B cell (primary cell): ENCODE measurements at regions not wholly inside any gene's neighbourhood (a gene's known extent, or its start where the extent isn't known, plus 50 kb on each side); places are given as distances from the start of the nearest gene placed in this dataset.

Experiments
- ATAC-seq: fragments of 200-7000 bp; cut with Tn5 transposase; one replicate; pipeline ENCODE4 v1.10.0; 2021; ENCODE audit warnings: low read depth, mild to moderate bottlenecking, moderate number of reproducible peaks, moderate library complexity
- CTCF ChIA-PET: fragments of 350-600 bp; sonication (Branson Sonifier 250); formaldehyde crosslinking; loops from one replicate; lab custom pipeline; 2021; ENCODE audit warnings: antibody characterized with exemption, inconsistent platforms; lab: Charles Lee
- POLR2A ChIA-PET: fragments of 350-600 bp; sonication (Branson Sonifier 250); formaldehyde crosslinking; loops from one replicate; lab custom pipeline; 2021; ENCODE audit warnings: antibody characterized with exemption; lab: Charles Lee
- DNase-seq: peaks from one replicate; pipeline ENCODE4 v3.0.0; 2013
- H2AFZ ChIP-seq: 2 replicates; pipeline ENCODE4 v1.6.1; 2012; ENCODE audit warnings: mild to moderate bottlenecking, low read depth, low read length; ENCODE audit not compliant: insufficient read depth, poor library complexity, severe bottlenecking
- H3K27ac ChIP-seq, 2 donors: 1 replicate in 1 of 2; 2 replicates in 1 of 2; pipeline ENCODE4 v1.5.1; 2012 to 2013; ENCODE audit warnings: low read length in 2 of 2, mild to moderate bottlenecking in 2 of 2, moderate library complexity in 1 of 2
- H3K27me3 ChIP-seq, 4 experiments: fragments of 200-600 bp in 1 of 4; sonication (generic) in 1 of 4; replicated peaks in 1 of 4; 1 replicate in 2 of 4; 2 replicates in 2 of 4; pipeline versions ENCODE4 v1.6.1 to v1.7.0; 2013 to 2016; ENCODE audit warnings: low read length in 3 of 4, mild to moderate bottlenecking in 2 of 4, mixed read lengths in 1 of 4, moderate library complexity in 1 of 4; ENCODE audit not compliant: insufficient read depth in 4 of 4, control insufficient read depth in 3 of 4; ENCODE audit errors: control extremely low read depth in 1 of 4
- H3K36me3 ChIP-seq, 2 experiments: replicated peaks in 1 of 2; 1 replicate in 1 of 2; 2 replicates in 1 of 2; pipeline versions ENCODE4 v1.6.1 to v1.7.1; 2013; ENCODE audit warnings: low read length in 1 of 2; ENCODE audit not compliant: insufficient read depth in 2 of 2, control insufficient read depth in 1 of 2; ENCODE audit errors: control extremely low read depth in 1 of 2, extremely low read depth in 1 of 2
- H3K4me1 ChIP-seq, 2 donors: fragments of 200-600 bp in 1 of 2; sonication (generic) in 1 of 2; 1 replicate in 1 of 2; 2 replicates in 1 of 2; pipeline versions ENCODE4 v1.5.1 to v1.6.1; 2013 to 2017; ENCODE audit warnings: low read length in 2 of 2; ENCODE audit not compliant: control insufficient read depth in 2 of 2, insufficient read depth in 2 of 2
- H3K4me2 ChIP-seq: replicated peaks from 2 replicates; pipeline ENCODE3; 2012; ENCODE audit warnings: mild to moderate bottlenecking, low read depth, low read length; ENCODE audit not compliant: poor library complexity, severe bottlenecking
- H3K4me3 ChIP-seq, 5 experiments: fragments of 200-600 bp in 1 of 5; sonication (generic) in 1 of 5; 1 replicate in 3 of 5; 2 replicates in 2 of 5; pipeline versions ENCODE4 v1.5.1 to v1.7.0; 2011 to 2016; ENCODE audit warnings: low read length in 4 of 5, mild to moderate bottlenecking in 4 of 5, low read depth in 2 of 5, control low read depth in 1 of 5, moderate library complexity in 1 of 5; ENCODE audit not compliant: insufficient read depth in 1 of 5; ENCODE audit errors: control extremely low read depth in 1 of 5, extremely low read depth in 1 of 5
- H3K79me2 ChIP-seq: fragments of 200-600 bp; sonication (generic); one replicate; pipeline ENCODE4 v1.6.0; 2016; ENCODE audit warnings: low read length; ENCODE audit not compliant: control insufficient read depth, insufficient read depth
- H3K9ac ChIP-seq: fragments of 200-600 bp; sonication (generic); 2 replicates; pipeline ENCODE4 v1.6.1; 2017; ENCODE audit warnings: mild to moderate bottlenecking, low read length, moderate library complexity
- H3K9me3 ChIP-seq, 3 donors: one replicate each; pipeline versions ENCODE4 v1.6.1 to v1.7.1; 2013; ENCODE audit warnings: low read length in 2 of 3; ENCODE audit not compliant: control insufficient read depth in 2 of 3, insufficient read depth in 1 of 3; ENCODE audit errors: control extremely low read depth in 1 of 3
- H4K20me1 ChIP-seq: 2 replicates; pipeline ENCODE4 v1.6.0; 2012; ENCODE audit warnings: mild to moderate bottlenecking, low read length; ENCODE audit not compliant: insufficient read depth, control insufficient read depth, poor library complexity, severe bottlenecking
- H3K27ac Mint-ChIP-seq: one replicate; pipeline ENCODE4 v1.8.0; 2021; ENCODE audit warnings: mixed read lengths
- H3K27me3 Mint-ChIP-seq: one replicate; pipeline ENCODE4 v1.8.0; 2021; ENCODE audit warnings: mixed read lengths
- H3K4me1 Mint-ChIP-seq: one replicate; pipeline ENCODE4 v1.8.0; 2021; ENCODE audit warnings: mixed read lengths
- H3K4me3 Mint-ChIP-seq: one replicate; pipeline ENCODE4 v1.8.0; 2021; ENCODE audit warnings: mixed read lengths
- H3K9me3 Mint-ChIP-seq: one replicate; pipeline ENCODE4 v1.8.0; 2022; ENCODE audit warnings: mixed read lengths; ENCODE audit not compliant: insufficient read depth
- CTCF ChIP-seq: fragments of 200-600 bp; IDR thresholded peaks from one replicate; pipeline ENCODE4 v1.8.0; 2022; ENCODE audit warnings: antibody characterized with exemption, mild to moderate bottlenecking
- EZH2 ChIP-seq: IDR thresholded peaks from 2 replicates; pipeline ENCODE4 v1.6.1; 2012; ENCODE audit warnings: borderline replicate concordance, low read depth, mild to moderate bottlenecking, moderate library complexity, low read length; ENCODE audit not compliant: insufficient read depth, poor library complexity, severe bottlenecking
- WGBS: methylation state at CpG from one replicate; pipeline ENCODE4 v1.1.5; 2013; ENCODE audit warnings: missing lambda C conversion rate; ENCODE audit not compliant: insufficient coverage; 5-methylcytosine and 5-hydroxymethylcytosine counted together
- intact Hi-C: fragments of 100-400 bp; cut with micrococcal nuclease; formaldehyde crosslinking; loops from one replicate; pipeline ENCODE4 v1.10.0; 2022

DNA sequence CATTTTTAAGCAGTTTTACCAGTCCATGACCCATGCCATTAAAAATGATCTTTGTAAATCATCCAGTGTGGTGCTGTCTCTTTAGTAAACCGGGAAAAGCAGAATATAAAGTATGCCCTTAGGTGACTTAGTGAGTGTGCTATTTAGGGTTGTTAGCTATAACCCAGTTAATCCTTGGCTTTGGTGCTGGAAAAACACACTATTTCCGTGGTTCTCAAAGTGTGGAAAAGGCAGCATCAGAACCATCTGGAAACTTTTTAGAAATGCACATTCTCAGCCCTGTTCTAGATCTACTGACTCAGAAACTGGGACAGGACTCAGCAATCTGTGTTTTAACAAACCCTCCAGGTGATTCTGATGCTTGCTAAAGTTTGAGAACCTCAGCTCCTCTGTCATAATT, 123.6 kb upstream of the ZNF608 start:
- Histone ChIP-seq H3K4me1 (peaks cover 0 to 3% of the 10 kb centered on the region in 2 donors), H4K20me1 (no peaks in the 10 kb centered on the region), H3K27ac (no peak overlapping the region), H3K36me3 (no peaks in the 10 kb centered on the region), H2AFZ (no peak overlapping the region), H3K27me3 (no peaks in the 10 kb centered on the region), H3K4me3 (no peak overlapping the region), H3K9ac (no peak overlapping the region), H3K9me3 (no peaks in the 10 kb centered on the region), H3K79me2 (no peaks in the 10 kb centered on the region), H3K4me2 (no peak overlapping the region)
- Mint-ChIP-seq H3K27me3 (no peaks in the 10 kb centered on the region), H3K9me3 (no peaks in the 10 kb centered on the region), H3K4me1 (peaks cover 12% of the 10 kb centered on the region), H3K4me3 (no peak overlapping the region), H3K27ac (no peak overlapping the region)
- ChIA-PET CTCF (no interaction called here), POLR2A (no interaction called here)
- ATAC-seq (no peak), DNase-seq (no peak)
- 96% methylated on average over 2 of the region's 2 CpGs for WGBS
- TF ChIP-seq EZH2 (no peak), CTCF (no peak)
- intact Hi-C loops = no loop called here

DNA sequence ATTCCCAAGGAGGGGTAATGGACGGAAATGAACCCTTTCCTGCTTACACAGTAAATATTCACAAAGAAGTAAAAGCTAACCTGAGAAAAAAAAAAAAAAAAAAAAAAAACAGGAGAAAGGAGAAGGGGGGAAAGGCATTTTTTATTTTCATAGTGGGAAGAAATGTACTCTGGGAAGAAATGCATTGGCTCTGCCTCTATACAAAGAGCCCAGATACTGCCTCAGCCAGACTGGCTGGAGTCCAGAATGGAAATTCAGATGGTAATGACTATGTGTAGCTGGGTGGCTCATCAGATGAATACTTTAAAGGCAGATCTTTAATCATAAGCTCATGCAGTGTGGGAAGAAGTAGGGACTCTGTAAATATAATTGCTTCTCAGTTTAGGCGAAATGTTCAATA, 124.9 kb upstream of the ZNF608 start:
- Histone ChIP-seq H2AFZ (no peak overlapping the region), H3K79me2 (no peaks in the 10 kb centered on the region), H3K4me1 (peaks cover 0 to 3% of the 10 kb centered on the region in 2 donors), H3K4me2 (no peak overlapping the region), H3K27ac (no peak overlapping the region), H3K4me3 (no peak overlapping the region), H3K9ac (no peak overlapping the region), H4K20me1 (no peaks in the 10 kb centered on the region), H3K27me3 (no peaks in the 10 kb centered on the region), H3K36me3 (no peaks in the 10 kb centered on the region), H3K9me3 (no peaks in the 10 kb centered on the region)
- no CpG with 5 or more reads among the region's 2 CpGs for WGBS
- intact Hi-C loops = no loop called here
- H3K4me3 Mint-ChIP-seq = no peak overlapping the region
- DNase-seq (no peak), ATAC-seq (no peak)
- no peak for TF ChIP-seq EZH2
- TF ChIP-seq CTCF = no peak
- H3K27me3 Mint-ChIP-seq = no peaks in the 10 kb centered on the region
- no peaks in the 10 kb centered on the region for H3K9me3 Mint-ChIP-seq
- ChIA-PET POLR2A (interaction anchor here (0.6 kb wide), 1 partner anchor 26 kb away, joined by 3 read pairs; no protein-coding TSS in a partner anchor), CTCF (no interaction called here)
- no peak overlapping the region for H3K27ac Mint-ChIP-seq
- H3K4me1 Mint-ChIP-seq = peaks cover 10% of the 10 kb centered on the region
